Neural progenitor cell (in vitro differentiated cells): ENCODE measurements at regions not wholly inside any gene's neighbourhood (a gene's known extent, or its start where the extent isn't known, plus 50 kb on each side); places are given as distances from the start of the nearest gene placed in this dataset.

Source experiments
- EZH2 ChIP-seq: fragments of 200-600 bp; sonication (generic); IDR thresholded peaks from 2 replicates; pipeline ENCODE4 v1.6.1; 2017; ENCODE audit warnings: antibody characterized with exemption, mild to moderate bottlenecking, moderate library complexity
- EZH2phosphoT487 ChIP-seq: fragments of 200-600 bp; sonication (generic); IDR thresholded peaks from 2 replicates; pipeline ENCODE4 v1.6.1; 2017; ENCODE audit warnings: antibody characterized with exemption
- TF ChIP-seq, protein P1 (sequence below): fragments of 200-600 bp; sonication (generic); IDR thresholded peaks from 2 replicates; pipeline ENCODE4 v1.5.1; 2017; ENCODE audit warnings: antibody characterized with exemption, mild to moderate bottlenecking

DNA sequence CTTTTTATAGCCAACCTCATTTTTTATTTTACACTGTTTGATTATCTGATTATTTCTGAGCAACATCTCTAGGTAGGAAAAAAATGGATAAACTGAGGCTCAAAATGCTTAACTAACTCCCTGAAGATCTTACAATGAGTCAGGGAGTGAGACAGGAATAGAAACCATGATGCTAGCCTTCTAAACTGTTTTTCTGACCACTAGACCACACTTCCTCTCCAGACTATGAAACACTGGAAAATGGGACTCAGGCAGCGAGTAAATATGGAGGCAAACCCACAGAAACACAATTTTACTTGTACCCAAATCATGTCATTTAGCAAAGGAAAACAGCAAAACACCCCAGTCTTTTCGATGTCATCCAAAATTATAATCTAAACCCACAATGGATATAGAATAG lies 129.9 kb upstream of the ANKH start:
- TF ChIP-seq, protein P1, sequence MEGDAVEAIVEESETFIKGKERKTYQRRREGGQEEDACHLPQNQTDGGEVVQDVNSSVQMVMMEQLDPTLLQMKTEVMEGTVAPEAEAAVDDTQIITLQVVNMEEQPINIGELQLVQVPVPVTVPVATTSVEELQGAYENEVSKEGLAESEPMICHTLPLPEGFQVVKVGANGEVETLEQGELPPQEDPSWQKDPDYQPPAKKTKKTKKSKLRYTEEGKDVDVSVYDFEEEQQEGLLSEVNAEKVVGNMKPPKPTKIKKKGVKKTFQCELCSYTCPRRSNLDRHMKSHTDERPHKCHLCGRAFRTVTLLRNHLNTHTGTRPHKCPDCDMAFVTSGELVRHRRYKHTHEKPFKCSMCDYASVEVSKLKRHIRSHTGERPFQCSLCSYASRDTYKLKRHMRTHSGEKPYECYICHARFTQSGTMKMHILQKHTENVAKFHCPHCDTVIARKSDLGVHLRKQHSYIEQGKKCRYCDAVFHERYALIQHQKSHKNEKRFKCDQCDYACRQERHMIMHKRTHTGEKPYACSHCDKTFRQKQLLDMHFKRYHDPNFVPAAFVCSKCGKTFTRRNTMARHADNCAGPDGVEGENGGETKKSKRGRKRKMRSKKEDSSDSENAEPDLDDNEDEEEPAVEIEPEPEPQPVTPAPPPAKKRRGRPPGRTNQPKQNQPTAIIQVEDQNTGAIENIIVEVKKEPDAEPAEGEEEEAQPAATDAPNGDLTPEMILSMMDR, result no peak
- TF ChIP-seq EZH2phosphoT487, result no peak
- TF ChIP-seq EZH2, result no peak
